ENCODE measurements at regions not wholly inside any gene's neighbourhood (a gene's known extent, or its start where the extent isn't known, plus 50 kb on each side); places are given as distances from the start of the nearest gene placed in this dataset.

GRCh38 chr2:145677371-145677770, 1157.5 kb upstream of the ZEB2 start:
- no peaks in the 10 kb centered on the region for H3K9me3 ChIP-seq (ENCODE audit: control insufficient read depth, insufficient read depth, low read depth, low read length)
- no peak overlapping the region for H3K9ac ChIP-seq (ENCODE audit: insufficient read depth, low read length)
- H3K27ac ChIP-seq (ENCODE audit: insufficient read depth, low read length) = no peak overlapping the region
- no peak overlapping the region for H3K4me2 ChIP-seq (ENCODE audit: extremely low read depth, insufficient read depth, low read length)
- no peaks in the 10 kb centered on the region for H3K27me3 ChIP-seq (ENCODE audit: control insufficient read depth, insufficient read depth, low read length)
- H4K20me1 ChIP-seq (ENCODE audit: control insufficient read depth, extremely low read depth, insufficient read depth, low read length) = no peaks in the 10 kb centered on the region
- no peak overlapping the region for H3K4me3 ChIP-seq (replicated peaks in 1 of 4; ENCODE audit: control extremely low read depth in 1 of 4, insufficient read depth in 1 of 4, low read depth in 3 of 4, low read length in 4 of 4)
- TF ChIP-seq EZH2 (IDR thresholded peaks at IDR 0.05; ENCODE audit: low read length, missing control alignments) (no peak), CTCF (conservative IDR thresholded peaks at IDR 0.05 in 1 of 2, IDR thresholded peaks at IDR 0.05 in 1 of 2; ENCODE audit: low read depth in 1 of 2, low read length in 2 of 2) (no peak)
- H3K36me3 ChIP-seq (ENCODE audit: control insufficient read depth, insufficient read depth, low read length) = no peaks in the 10 kb centered on the region
- no peaks in the 10 kb centered on the region for H3K4me1 ChIP-seq (ENCODE audit: control insufficient read depth, extremely low read depth, insufficient read depth, low read length)
- DNase-seq (ENCODE audit: low read depth in 2 of 2) = no peak
- H2AFZ ChIP-seq (ENCODE audit: low read length) = no peak overlapping the region
- no peaks in the 10 kb centered on the region for H3K79me2 ChIP-seq (ENCODE audit: control insufficient read depth, insufficient read depth, low read length)

GRCh38 chr2:145674705-145675104, 1154.8 kb upstream of the ZEB2 start:
- H3K36me3 ChIP-seq (ENCODE audit: control insufficient read depth, insufficient read depth, low read length) = no peaks in the 10 kb centered on the region
- H4K20me1 ChIP-seq (ENCODE audit: control insufficient read depth, extremely low read depth, insufficient read depth, low read length) = no peaks in the 10 kb centered on the region
- H3K4me3 ChIP-seq (replicated peaks in 1 of 4; ENCODE audit: control extremely low read depth in 1 of 4, insufficient read depth in 1 of 4, low read depth in 3 of 4, low read length in 4 of 4) = no peak overlapping the region
- H3K27me3 ChIP-seq (ENCODE audit: control insufficient read depth, insufficient read depth, low read length) = no peaks in the 10 kb centered on the region
- no peaks in the 10 kb centered on the region for H3K79me2 ChIP-seq (ENCODE audit: control insufficient read depth, insufficient read depth, low read length)
- H3K9ac ChIP-seq (ENCODE audit: insufficient read depth, low read length) = no peak overlapping the region
- no peaks in the 10 kb centered on the region for H3K4me1 ChIP-seq (ENCODE audit: control insufficient read depth, extremely low read depth, insufficient read depth, low read length)
- TF ChIP-seq EZH2 (IDR thresholded peaks at IDR 0.05; ENCODE audit: low read length, missing control alignments) (no peak), CTCF (conservative IDR thresholded peaks at IDR 0.05 in 1 of 2, IDR thresholded peaks at IDR 0.05 in 1 of 2; ENCODE audit: low read depth in 1 of 2, low read length in 2 of 2) (no peak)
- H3K27ac ChIP-seq (ENCODE audit: insufficient read depth, low read length) = no peak overlapping the region
- H2AFZ ChIP-seq (ENCODE audit: low read length) = no peak overlapping the region
- no peaks in the 10 kb centered on the region for H3K9me3 ChIP-seq (ENCODE audit: control insufficient read depth, insufficient read depth, low read depth, low read length)
- DNase-seq (ENCODE audit: low read depth in 2 of 2) = no peak
- H3K4me2 ChIP-seq (ENCODE audit: extremely low read depth, insufficient read depth, low read length) = no peak overlapping the region

- Histone ChIP-seq H4K20me1 (ENCODE audit: control insufficient read depth, extremely low read depth, insufficient read depth, low read length) (no peaks in the 10 kb centered on the region), H3K9ac (ENCODE audit: insufficient read depth, low read length) (no peak overlapping the region), H3K4me3 (replicated peaks in 1 of 4; ENCODE audit: control extremely low read depth in 1 of 4, insufficient read depth in 1 of 4, low read depth in 3 of 4, low read length in 4 of 4) (no peak overlapping the region), H3K27me3 (ENCODE audit: control insufficient read depth, insufficient read depth, low read length) (no peaks in the 10 kb centered on the region), H3K9me3 (ENCODE audit: control insufficient read depth, insufficient read depth, low read depth, low read length) (no peaks in the 10 kb centered on the region), H2AFZ (ENCODE audit: low read length) (no peak overlapping the region), H3K36me3 (ENCODE audit: control insufficient read depth, insufficient read depth, low read length) (no peaks in the 10 kb centered on the region), H3K79me2 (ENCODE audit: control insufficient read depth, insufficient read depth, low read length) (no peaks in the 10 kb centered on the region), H3K4me2 (ENCODE audit: extremely low read depth, insufficient read depth, low read length) (no peak overlapping the region), H3K4me1 (ENCODE audit: control insufficient read depth, extremely low read depth, insufficient read depth, low read length) (no peaks in the 10 kb centered on the region), H3K27ac (ENCODE audit: insufficient read depth, low read length) (no peak overlapping the region)
- DNase-seq (ENCODE audit: low read depth in 2 of 2) = no peak
- TF ChIP-seq CTCF (conservative IDR thresholded peaks at IDR 0.05 in 1 of 2, IDR thresholded peaks at IDR 0.05 in 1 of 2; ENCODE audit: low read depth in 1 of 2, low read length in 2 of 2) (no peak), EZH2 (IDR thresholded peaks at IDR 0.05; ENCODE audit: low read length, missing control alignments) (no peak)
These were observed 1149.4 kb upstream of the ZEB2 start for GRCh38 chr2:145669301-145669700.

Data from fibroblast of lung (primary cell).